RWPE2 (cell line): ENCODE measurements at regions not wholly inside any gene's neighbourhood (a gene's known extent, or its start where the extent isn't known, plus 50 kb on each side); places are given as distances from the start of the nearest gene placed in this dataset.

ENCODE experiments used
- ATAC-seq: fragments of 200-7000 bp; cut with Tn5 transposase; 3 replicates; pipeline ENCODE4 v1.9.1; 2021; ENCODE audit warnings: low read depth
- DNase-seq: peaks from one replicate; pipeline ENCODE4 v3.0.0-alpha.2; 2020; ENCODE audit warnings: low spot score
- H3K27ac ChIP-seq: fragments of 450-650 bp; 2 replicates; pipeline ENCODE4 v1.5.1; 2017; ENCODE audit warnings: mild to moderate bottlenecking; ENCODE audit not compliant: poor library complexity, severe bottlenecking
- H3K27me3 ChIP-seq: fragments of 250-450 bp; sonication (Bioruptor Pico); 2 replicates; pipeline ENCODE4 v1.5.1; 2021; ENCODE audit warnings: mild to moderate bottlenecking, moderate library complexity; ENCODE audit not compliant: insufficient read depth, poor library complexity, severe bottlenecking
- H3K36me3 ChIP-seq: fragments of 250-450 bp; sonication (Bioruptor Pico); 2 replicates; pipeline ENCODE4 v1.5.1; 2020; ENCODE audit warnings: low read depth, mild to moderate bottlenecking, moderate library complexity
- H3K4me1 ChIP-seq: fragments of 250-450 bp; sonication (Bioruptor Pico); 2 replicates; pipeline ENCODE4 v1.5.1; 2021; ENCODE audit warnings: mild to moderate bottlenecking, moderate library complexity; ENCODE audit not compliant: insufficient read depth, poor library complexity, severe bottlenecking
- H3K4me3 ChIP-seq: fragments of 250-450 bp; sonication (Bioruptor Pico); 2 replicates; pipeline ENCODE4 v1.5.1; 2021; ENCODE audit warnings: mild to moderate bottlenecking, moderate library complexity; ENCODE audit not compliant: severe bottlenecking
- H3K9me3 ChIP-seq: fragments of 250-450 bp; sonication (Bioruptor Pico); 2 replicates; pipeline ENCODE4 v1.5.1; 2021; ENCODE audit warnings: mild to moderate bottlenecking, moderate library complexity; ENCODE audit not compliant: severe bottlenecking
- CTCF ChIP-seq: fragments of 450-650 bp; IDR thresholded peaks from one replicate; pipeline ENCODE4 v1.5.1; 2017; ENCODE audit warnings: mild to moderate bottlenecking, moderate library complexity; ENCODE audit not compliant: poor library complexity, severe bottlenecking

- H3K27ac ChIP-seq: no peak overlapping the region
- H3K4me3 ChIP-seq: no peak overlapping the region
- TF ChIP-seq CTCF: no peak
- no peaks in the 10 kb centered on the region for H3K9me3 ChIP-seq
- H3K36me3 ChIP-seq: no peaks in the 10 kb centered on the region
- DNase-seq (no peak), ATAC-seq (no peak)
- no peaks in the 10 kb centered on the region for H3K27me3 ChIP-seq
- peaks cover 15% of the 10 kb centered on the region for H3K4me1 ChIP-seq
Observed at GRCh38 chr10:62459072-62459471, 84.9 kb downstream of the ZNF365 start.

- ATAC-seq: no peak
Observed at GRCh38 chr10:62459500-62459899, 85.3 kb downstream of the ZNF365 start.

GRCh38 chr10:62460393-62460792 lies 86.2 kb downstream of the ZNF365 start:
- no peak for TF ChIP-seq CTCF
- Histone ChIP-seq H3K27me3 (no peaks in the 10 kb centered on the region), H3K4me3 (no peak overlapping the region), H3K4me1 (peaks cover 2% of the 10 kb centered on the region), H3K9me3 (no peaks in the 10 kb centered on the region), H3K27ac (no peak overlapping the region), H3K36me3 (no peaks in the 10 kb centered on the region)
- ATAC-seq (no peak), DNase-seq (no peak)

More at GRCh38 chr10:62459500-62459899, 85.3 kb downstream of the ZNF365 start:
- no peaks in the 10 kb centered on the region for H3K27me3 ChIP-seq
- H3K36me3 ChIP-seq: no peaks in the 10 kb centered on the region
- DNase-seq: no peak
- H3K27ac ChIP-seq: no peak overlapping the region
- TF ChIP-seq CTCF: no peak
- H3K9me3 ChIP-seq: no peaks in the 10 kb centered on the region
- H3K4me1 ChIP-seq: peaks cover 10% of the 10 kb centered on the region
- no peak overlapping the region for H3K4me3 ChIP-seq

GRCh38 chr10:62461120-62461519 lies 87.0 kb downstream of the ZNF365 start:
- no peak for TF ChIP-seq CTCF
- H3K36me3 ChIP-seq: no peaks in the 10 kb centered on the region
- no peak overlapping the region for H3K4me3 ChIP-seq
- no peak for DNase-seq
- no peaks in the 10 kb centered on the region for H3K9me3 ChIP-seq
- H3K4me1 ChIP-seq: no peaks in the 10 kb centered on the region
- no peaks in the 10 kb centered on the region for H3K27me3 ChIP-seq
- no peak overlapping the region for H3K27ac ChIP-seq
- no peak for ATAC-seq

- H3K9me3 ChIP-seq: no peaks in the 10 kb centered on the region
- H3K27me3 ChIP-seq: no peaks in the 10 kb centered on the region
- TF ChIP-seq CTCF: no peak
- H3K4me3 ChIP-seq: no peak overlapping the region
- ATAC-seq: no peak
- H3K4me1 ChIP-seq: no peaks in the 10 kb centered on the region
- no peaks in the 10 kb centered on the region for H3K36me3 ChIP-seq
- no peak for DNase-seq
- no peak overlapping the region for H3K27ac ChIP-seq
Observed at GRCh38 chr10:62462461-62462860, 88.3 kb downstream of the ZNF365 start.
